LNCAP (cell line): ENCODE measurements at regions not wholly inside any gene's neighbourhood (a gene's known extent, or its start where the extent isn't known, plus 50 kb on each side); places are given as distances from the start of the nearest gene placed in this dataset.

Source experiments
- TF ChIP-seq, protein P1 (sequence below): fragments of 450-650 bp; IDR thresholded peaks from 2 replicates; pipeline ENCODE4 v1.5.1; 2017; ENCODE audit warnings: mild to moderate bottlenecking

- TF ChIP-seq, protein P1, sequence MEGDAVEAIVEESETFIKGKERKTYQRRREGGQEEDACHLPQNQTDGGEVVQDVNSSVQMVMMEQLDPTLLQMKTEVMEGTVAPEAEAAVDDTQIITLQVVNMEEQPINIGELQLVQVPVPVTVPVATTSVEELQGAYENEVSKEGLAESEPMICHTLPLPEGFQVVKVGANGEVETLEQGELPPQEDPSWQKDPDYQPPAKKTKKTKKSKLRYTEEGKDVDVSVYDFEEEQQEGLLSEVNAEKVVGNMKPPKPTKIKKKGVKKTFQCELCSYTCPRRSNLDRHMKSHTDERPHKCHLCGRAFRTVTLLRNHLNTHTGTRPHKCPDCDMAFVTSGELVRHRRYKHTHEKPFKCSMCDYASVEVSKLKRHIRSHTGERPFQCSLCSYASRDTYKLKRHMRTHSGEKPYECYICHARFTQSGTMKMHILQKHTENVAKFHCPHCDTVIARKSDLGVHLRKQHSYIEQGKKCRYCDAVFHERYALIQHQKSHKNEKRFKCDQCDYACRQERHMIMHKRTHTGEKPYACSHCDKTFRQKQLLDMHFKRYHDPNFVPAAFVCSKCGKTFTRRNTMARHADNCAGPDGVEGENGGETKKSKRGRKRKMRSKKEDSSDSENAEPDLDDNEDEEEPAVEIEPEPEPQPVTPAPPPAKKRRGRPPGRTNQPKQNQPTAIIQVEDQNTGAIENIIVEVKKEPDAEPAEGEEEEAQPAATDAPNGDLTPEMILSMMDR = no peak
Observed at GRCh38 chr17:69856946-69857345, 218.1 kb upstream of the KCNJ16 start.

GRCh38 chr17:69857412-69857835 lies 217.6 kb upstream of the KCNJ16 start:
- TF ChIP-seq, protein P1 = no peak

DNA sequence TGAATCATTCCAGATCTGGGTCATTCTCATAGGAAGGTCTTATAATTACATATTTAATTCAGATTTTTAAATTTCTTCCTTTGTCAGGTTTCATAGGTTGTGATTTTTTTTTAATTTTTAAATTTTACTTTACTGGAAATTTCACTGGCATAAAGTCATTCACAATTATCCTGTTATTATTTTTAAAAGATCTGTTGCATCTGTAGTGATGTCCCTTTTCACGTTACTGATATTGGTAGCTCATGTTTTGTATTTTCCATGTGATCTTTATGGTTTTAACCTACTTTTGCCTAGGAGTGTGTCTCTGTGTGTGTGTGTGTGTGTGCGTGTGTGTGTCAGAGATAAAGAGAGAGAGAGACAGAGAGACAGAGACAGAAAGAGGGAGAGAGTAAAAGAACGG lies 216.6 kb upstream of the KCNJ16 start:
- TF ChIP-seq, protein P1 = no peak

- TF ChIP-seq, protein P1 = no peak
Observed at GRCh38 chr17:69860142-69860680, 214.8 kb upstream of the KCNJ16 start.

DNA sequence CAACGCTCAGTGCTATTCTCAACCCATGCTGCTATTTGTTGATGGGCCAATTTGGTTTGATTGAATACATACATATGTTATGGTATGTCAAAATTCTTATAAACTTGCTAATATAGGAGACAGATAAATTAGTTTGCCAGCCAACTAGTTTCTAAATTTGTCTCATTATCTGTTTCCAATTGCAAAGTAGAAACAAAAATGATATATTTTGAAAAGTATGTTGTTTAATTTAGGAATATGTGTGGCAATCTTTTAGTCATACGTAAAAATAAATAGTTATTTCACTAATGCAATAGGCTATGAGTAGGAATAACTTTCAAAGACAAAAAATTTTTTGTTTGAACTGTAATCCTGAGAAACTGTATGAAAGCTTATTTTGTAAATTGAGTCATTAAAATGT lies 210.6 kb upstream of the KCNJ16 start:
- TF ChIP-seq, protein P1 = no peak

DNA sequence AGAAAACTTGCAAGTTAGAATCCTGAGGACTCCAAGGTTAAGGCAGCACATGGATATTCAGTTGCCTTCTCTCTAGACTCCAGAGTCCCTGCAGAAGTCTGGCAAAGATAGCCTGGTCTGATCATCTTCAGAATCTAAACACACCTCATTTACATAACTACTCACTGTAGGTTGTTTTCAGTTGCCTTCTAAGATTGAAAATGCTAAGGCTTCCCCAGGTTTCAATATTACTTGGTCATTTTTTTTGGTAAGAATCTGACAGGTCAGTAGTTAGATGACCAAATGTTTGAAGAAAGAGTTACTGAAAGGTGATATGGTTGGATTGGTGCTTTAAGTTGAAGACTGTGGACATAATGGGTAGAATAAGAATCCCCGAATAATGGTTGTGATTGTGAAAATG lies 205.4 kb upstream of the KCNJ16 start:
- TF ChIP-seq, protein P1 = no peak

DNA sequence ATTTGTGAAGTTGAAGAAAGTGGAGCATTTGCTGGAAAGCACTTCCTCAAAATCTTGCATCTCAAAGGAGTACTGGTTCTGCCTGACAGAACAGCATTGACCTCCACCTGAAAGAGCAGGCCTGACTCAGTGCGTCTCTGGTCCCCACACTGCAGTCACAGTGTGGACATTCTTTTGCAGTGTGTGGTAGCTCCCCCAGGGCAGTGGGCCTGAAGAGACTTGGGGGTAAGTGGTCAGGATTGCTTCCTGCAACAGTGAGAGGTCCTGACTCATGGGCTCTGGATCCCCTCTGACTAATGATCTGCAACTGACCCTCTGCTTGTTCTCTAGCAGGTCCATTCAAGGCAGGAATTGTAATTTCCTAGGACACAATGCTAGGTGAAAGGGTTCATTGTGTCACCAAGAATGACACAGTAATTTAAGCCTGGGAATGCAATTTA lies 204.9 kb upstream of the KCNJ16 start:
- TF ChIP-seq, protein P1 = no peak

GRCh38 chr17:69870751-69871199 lies 204.2 kb upstream of the KCNJ16 start:
- TF ChIP-seq, protein P1 = no peak
